Lower leg skin (tissue), 3 donors: ENCODE measurements at regions not wholly inside any gene's neighbourhood (a gene's known extent, or its start where the extent isn't known, plus 50 kb on each side); places are given as distances from the start of the nearest gene placed in this dataset.

Experiments used
- POLR2A ChIP-seq, 2 donors: fragments of 450-650 bp; IDR thresholded peaks; one replicate each; pipeline ENCODE4 v1.6.1; 2016 to 2017; ENCODE audit warnings: antibody characterized with exemption in 2 of 2, mild to moderate bottlenecking in 1 of 2, moderate library complexity in 1 of 2
- TF ChIP-seq, protein P1 (sequence below), 3 donors: fragments of 450-650 bp; IDR thresholded peaks; one replicate each; pipeline ENCODE4 v1.5.1; 2016; ENCODE audit warnings: antibody characterized with exemption in 3 of 3, mild to moderate bottlenecking in 3 of 3, moderate library complexity in 2 of 3

DNA sequence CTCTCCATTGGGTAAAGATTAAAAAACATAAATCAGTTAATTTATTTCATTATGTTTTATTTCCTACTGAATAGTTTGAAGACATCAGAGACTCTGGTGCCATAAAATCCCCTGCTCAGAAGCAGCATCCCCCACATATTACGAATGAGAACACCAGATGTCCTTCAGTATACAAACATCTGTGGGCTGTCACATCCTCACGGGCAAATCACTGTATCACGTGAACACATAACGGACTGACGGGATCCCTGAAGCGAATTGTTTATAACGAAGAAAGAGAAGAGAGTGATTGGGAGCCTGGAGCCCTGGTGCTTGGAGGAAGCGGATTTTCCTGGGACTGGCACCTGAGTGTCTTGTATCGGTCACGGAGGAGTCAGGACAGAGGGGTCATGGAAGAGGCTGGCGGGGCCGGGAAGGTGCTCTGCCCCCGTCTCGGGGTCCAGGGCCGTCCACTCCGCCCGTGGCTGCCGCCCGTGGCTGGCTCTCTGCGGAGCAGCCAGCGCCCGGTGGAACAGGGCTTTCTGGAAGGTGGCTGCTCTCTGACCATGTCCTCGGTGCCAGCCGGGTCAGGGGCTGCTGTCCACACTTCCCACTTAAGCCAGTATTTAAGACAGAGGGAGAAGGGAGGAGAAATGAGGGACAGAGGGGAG is 452.7 kb upstream of the FAT1 start:
- no peak for TF ChIP-seq POLR2A (IDR thresholded peaks at IDR 0.05)
- TF ChIP-seq, protein P1, sequence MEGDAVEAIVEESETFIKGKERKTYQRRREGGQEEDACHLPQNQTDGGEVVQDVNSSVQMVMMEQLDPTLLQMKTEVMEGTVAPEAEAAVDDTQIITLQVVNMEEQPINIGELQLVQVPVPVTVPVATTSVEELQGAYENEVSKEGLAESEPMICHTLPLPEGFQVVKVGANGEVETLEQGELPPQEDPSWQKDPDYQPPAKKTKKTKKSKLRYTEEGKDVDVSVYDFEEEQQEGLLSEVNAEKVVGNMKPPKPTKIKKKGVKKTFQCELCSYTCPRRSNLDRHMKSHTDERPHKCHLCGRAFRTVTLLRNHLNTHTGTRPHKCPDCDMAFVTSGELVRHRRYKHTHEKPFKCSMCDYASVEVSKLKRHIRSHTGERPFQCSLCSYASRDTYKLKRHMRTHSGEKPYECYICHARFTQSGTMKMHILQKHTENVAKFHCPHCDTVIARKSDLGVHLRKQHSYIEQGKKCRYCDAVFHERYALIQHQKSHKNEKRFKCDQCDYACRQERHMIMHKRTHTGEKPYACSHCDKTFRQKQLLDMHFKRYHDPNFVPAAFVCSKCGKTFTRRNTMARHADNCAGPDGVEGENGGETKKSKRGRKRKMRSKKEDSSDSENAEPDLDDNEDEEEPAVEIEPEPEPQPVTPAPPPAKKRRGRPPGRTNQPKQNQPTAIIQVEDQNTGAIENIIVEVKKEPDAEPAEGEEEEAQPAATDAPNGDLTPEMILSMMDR (IDR thresholded peaks at IDR 0.05): no peak
